NCI-H146 treated with DMSO at 0.1 percent for 48 hours (cell line): ENCODE measurements at regions not wholly inside any gene's neighbourhood (a gene's known extent, or its start where the extent isn't known, plus 50 kb on each side); places are given as distances from the start of the nearest gene placed in this dataset.

Experiments
- DNase-seq: peaks from one replicate; lab custom pipeline; 2025; ENCODE audit not compliant: unreplicated experiment; lab: John Stamatoyannopoulos, UW

- no peak for DNase-seq
Measured at GRCh38 chr16:86797700-86798099, 219.4 kb downstream of the FOXL1 start.

GRCh38 chr16:86798247-86799041 lies 220.1 kb downstream of the FOXL1 start:
- no peak for DNase-seq

- DNase-seq = no peak
Measured at GRCh38 chr16:86799367-86799766, 221.0 kb downstream of the FOXL1 start.

- no peak for DNase-seq
Measured at GRCh38 chr16:86800894-86801293, 222.5 kb downstream of the FOXL1 start.

- no peak for DNase-seq
Measured at GRCh38 chr16:86802013-86802412, 223.7 kb downstream of the FOXL1 start.

- DNase-seq = no peak
Measured at GRCh38 chr16:86805188-86805587, 226.8 kb downstream of the FOXL1 start.

GRCh38 chr16:86806181-86806837 lies 228.0 kb downstream of the FOXL1 start:
- no peak for DNase-seq

- DNase-seq = no peak
Measured at GRCh38 chr16:86806838-86807351, 228.5 kb downstream of the FOXL1 start.

- DNase-seq = no peak
Measured at GRCh38 chr16:86808863-86809444, 230.6 kb downstream of the FOXL1 start.

- DNase-seq = no peak
Measured at GRCh38 chr16:86809458-86809955, 231.2 kb downstream of the FOXL1 start.

GRCh38 chr16:86810062-86810461 lies 231.7 kb downstream of the FOXL1 start:
- DNase-seq = no peak

GRCh38 chr16:86812363-86812970 lies 234.1 kb downstream of the FOXL1 start:
- no peak for DNase-seq

- no peak for DNase-seq
Measured at GRCh38 chr16:86814256-86814655, 235.9 kb downstream of the FOXL1 start.

GRCh38 chr16:86816930-86817625 lies 238.7 kb downstream of the FOXL1 start:
- DNase-seq = no peak

- DNase-seq = no peak
Measured at GRCh38 chr16:86818671-86819532, 240.6 kb downstream of the FOXL1 start.

GRCh38 chr16:86819533-86819892 lies 241.2 kb downstream of the FOXL1 start:
- DNase-seq = no peak

GRCh38 chr16:86821895-86822294 lies 243.5 kb downstream of the FOXL1 start:
- DNase-seq = no peak

- no peak for DNase-seq
Measured at GRCh38 chr16:86823125-86823524, 244.8 kb downstream of the FOXL1 start.

GRCh38 chr16:86823888-86824671 lies 245.7 kb downstream of the FOXL1 start:
- no peak for DNase-seq
